ENCODE measurements at regions not wholly inside any gene's neighbourhood (a gene's known extent, or its start where the extent isn't known, plus 50 kb on each side); places are given as distances from the start of the nearest gene placed in this dataset.

DNA sequence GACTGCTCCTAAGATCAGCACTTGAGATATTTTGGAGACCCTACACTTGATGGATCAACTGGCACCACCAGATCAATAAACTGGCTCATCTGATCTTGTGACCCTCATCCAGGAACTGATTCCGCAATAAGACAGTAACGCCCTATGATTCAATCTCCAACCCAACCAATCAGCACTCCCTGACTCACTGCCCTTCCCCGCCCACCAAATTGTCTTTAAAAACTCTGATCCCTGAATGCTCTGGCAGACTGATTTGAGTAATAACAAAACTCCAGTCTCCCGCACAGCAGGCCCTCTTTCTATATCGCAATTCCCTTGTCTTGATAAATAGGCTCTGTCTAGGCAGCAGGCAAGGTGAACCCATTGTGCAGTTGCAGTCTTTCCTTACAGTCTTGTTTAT, 677.0 kb downstream of the LRRC70 start (continued):
- TF ChIP-seq, protein P1, sequence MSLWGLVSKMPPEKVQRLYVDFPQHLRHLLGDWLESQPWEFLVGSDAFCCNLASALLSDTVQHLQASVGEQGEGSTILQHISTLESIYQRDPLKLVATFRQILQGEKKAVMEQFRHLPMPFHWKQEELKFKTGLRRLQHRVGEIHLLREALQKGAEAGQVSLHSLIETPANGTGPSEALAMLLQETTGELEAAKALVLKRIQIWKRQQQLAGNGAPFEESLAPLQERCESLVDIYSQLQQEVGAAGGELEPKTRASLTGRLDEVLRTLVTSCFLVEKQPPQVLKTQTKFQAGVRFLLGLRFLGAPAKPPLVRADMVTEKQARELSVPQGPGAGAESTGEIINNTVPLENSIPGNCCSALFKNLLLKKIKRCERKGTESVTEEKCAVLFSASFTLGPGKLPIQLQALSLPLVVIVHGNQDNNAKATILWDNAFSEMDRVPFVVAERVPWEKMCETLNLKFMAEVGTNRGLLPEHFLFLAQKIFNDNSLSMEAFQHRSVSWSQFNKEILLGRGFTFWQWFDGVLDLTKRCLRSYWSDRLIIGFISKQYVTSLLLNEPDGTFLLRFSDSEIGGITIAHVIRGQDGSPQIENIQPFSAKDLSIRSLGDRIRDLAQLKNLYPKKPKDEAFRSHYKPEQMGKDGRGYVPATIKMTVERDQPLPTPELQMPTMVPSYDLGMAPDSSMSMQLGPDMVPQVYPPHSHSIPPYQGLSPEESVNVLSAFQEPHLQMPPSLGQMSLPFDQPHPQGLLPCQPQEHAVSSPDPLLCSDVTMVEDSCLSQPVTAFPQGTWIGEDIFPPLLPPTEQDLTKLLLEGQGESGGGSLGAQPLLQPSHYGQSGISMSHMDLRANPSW (CRISPR knock-in tag; conservative IDR thresholded peaks at IDR 0.05; ENCODE audit: low read depth): no peak
- TF ChIP-seq GRHL2 (CRISPR knock-in tag; IDR thresholded peaks at IDR 0.05; ENCODE audit: insufficient replicate concordance, severe bottlenecking) (no peak), ZNF138 (CRISPR knock-in tag; conservative IDR thresholded peaks at IDR 0.05) (no peak)

DNA sequence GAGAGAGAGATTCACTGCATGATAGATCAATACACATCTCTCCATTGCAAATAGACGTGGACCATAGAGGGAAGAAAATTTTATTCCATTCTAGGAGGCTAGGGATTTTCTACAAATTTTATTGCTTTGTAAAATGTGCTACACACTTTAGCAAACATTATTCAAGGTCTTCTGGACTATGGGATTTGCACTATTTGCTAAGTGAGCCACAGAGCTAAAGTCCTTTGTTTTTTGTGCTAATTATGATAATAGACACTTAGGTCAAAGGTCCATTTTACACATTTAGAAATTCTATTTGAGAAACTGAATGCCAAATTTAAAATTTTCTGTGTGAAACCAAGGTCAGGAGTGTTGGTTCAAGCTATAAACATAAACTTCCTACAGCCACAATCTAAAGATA, 672.3 kb downstream of the LRRC70 start:
- ATAC-seq (no peak), DNase-seq (ENCODE audit: low spot score) (no peak)
- Mint-ChIP-seq H3K4me3 (no peak overlapping the region), H3K27me3 (ENCODE audit: low read depth) (no peaks in the 10 kb centered on the region), H3K27ac (no peak overlapping the region), H3K9me3 (peaks cover 24% of the 10 kb centered on the region), H3K4me1 (peaks cover 31% of the 10 kb centered on the region), H3K36me3 (peaks cover 18% of the 10 kb centered on the region)
- POLR2A ChIA-PET: no interaction called here
- no peak for TF ChIP-seq TCF7 (CRISPR knock-in tag; IDR thresholded peaks at IDR 0.05; ENCODE audit: low read depth)
- TF ChIP-seq ETV6 (CRISPR knock-in tag; IDR thresholded peaks at IDR 0.05): no peak
- TF ChIP-seq ESRRA (CRISPR knock-in tag; IDR thresholded peaks at IDR 0.05; ENCODE audit: borderline replicate concordance): no peak
- TF ChIP-seq ZNF263 (CRISPR knock-in tag; IDR thresholded peaks at IDR 0.05; ENCODE audit: low read depth): no peak
- no peak for TF ChIP-seq ZNF423 (CRISPR knock-in tag; IDR thresholded peaks at IDR 0.05)
- TF ChIP-seq, protein P2, sequence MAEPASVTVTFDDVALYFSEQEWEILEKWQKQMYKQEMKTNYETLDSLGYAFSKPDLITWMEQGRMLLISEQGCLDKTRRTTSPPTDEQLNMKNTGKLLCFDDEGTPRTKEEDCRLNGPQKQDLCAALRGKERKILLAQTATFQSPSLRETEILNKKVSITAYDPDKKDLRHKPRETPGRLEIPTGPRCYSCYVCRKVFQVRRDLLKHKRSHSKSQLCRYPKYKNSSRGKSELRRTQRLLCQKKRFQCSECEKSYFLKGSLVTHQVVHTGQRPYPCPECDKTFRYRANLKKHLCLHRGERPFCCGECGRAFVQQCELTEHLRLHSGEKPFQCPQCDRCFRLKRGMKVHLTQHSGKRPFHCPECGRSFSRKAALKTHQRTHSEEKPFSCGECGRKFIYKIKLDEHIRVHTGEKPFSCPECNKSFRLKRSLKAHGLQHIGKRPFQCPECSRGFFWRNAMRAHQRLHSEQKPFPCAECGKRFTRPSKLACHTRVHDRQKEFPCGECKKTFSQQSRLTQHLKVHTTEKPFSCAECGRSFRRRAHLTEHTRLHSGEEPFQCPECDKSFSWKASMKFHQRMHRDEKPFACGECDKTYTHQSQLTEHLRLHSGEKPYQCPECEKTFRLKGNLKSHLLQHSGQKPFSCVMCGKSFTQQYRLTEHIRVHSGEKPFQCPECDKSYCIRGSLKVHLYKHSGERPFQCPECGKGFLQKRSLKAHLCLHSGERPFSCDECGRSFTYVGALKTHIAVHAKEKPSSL (CRISPR knock-in tag; conservative IDR thresholded peaks at IDR 0.05): no peak
- no peak for TF ChIP-seq SMAD4 (CRISPR knock-in tag; IDR thresholded peaks at IDR 0.05)
- TF ChIP-seq RELA (CRISPR knock-in tag; IDR thresholded peaks at IDR 0.05; ENCODE audit: borderline replicate concordance): no peak
- TF ChIP-seq, protein P3, sequence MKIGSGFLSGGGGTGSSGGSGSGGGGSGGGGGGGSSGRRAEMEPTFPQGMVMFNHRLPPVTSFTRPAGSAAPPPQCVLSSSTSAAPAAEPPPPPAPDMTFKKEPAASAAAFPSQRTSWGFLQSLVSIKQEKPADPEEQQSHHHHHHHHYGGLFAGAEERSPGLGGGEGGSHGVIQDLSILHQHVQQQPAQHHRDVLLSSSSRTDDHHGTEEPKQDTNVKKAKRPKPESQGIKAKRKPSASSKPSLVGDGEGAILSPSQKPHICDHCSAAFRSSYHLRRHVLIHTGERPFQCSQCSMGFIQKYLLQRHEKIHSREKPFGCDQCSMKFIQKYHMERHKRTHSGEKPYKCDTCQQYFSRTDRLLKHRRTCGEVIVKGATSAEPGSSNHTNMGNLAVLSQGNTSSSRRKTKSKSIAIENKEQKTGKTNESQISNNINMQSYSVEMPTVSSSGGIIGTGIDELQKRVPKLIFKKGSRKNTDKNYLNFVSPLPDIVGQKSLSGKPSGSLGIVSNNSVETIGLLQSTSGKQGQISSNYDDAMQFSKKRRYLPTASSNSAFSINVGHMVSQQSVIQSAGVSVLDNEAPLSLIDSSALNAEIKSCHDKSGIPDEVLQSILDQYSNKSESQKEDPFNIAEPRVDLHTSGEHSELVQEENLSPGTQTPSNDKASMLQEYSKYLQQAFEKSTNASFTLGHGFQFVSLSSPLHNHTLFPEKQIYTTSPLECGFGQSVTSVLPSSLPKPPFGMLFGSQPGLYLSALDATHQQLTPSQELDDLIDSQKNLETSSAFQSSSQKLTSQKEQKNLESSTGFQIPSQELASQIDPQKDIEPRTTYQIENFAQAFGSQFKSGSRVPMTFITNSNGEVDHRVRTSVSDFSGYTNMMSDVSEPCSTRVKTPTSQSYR (CRISPR knock-in tag; IDR thresholded peaks at IDR 0.05): no peak
- TF ChIP-seq ZNF416 (CRISPR knock-in tag; IDR thresholded peaks at IDR 0.05): no peak
- TF ChIP-seq TEAD4 (CRISPR knock-in tag; IDR thresholded peaks at IDR 0.05): no peak
- no peak for TF ChIP-seq JUN (CRISPR knock-in tag; IDR thresholded peaks at IDR 0.05)
- no peak for TF ChIP-seq NR2C2 (CRISPR knock-in tag; IDR thresholded peaks at IDR 0.05)
- TF ChIP-seq, protein P4, sequence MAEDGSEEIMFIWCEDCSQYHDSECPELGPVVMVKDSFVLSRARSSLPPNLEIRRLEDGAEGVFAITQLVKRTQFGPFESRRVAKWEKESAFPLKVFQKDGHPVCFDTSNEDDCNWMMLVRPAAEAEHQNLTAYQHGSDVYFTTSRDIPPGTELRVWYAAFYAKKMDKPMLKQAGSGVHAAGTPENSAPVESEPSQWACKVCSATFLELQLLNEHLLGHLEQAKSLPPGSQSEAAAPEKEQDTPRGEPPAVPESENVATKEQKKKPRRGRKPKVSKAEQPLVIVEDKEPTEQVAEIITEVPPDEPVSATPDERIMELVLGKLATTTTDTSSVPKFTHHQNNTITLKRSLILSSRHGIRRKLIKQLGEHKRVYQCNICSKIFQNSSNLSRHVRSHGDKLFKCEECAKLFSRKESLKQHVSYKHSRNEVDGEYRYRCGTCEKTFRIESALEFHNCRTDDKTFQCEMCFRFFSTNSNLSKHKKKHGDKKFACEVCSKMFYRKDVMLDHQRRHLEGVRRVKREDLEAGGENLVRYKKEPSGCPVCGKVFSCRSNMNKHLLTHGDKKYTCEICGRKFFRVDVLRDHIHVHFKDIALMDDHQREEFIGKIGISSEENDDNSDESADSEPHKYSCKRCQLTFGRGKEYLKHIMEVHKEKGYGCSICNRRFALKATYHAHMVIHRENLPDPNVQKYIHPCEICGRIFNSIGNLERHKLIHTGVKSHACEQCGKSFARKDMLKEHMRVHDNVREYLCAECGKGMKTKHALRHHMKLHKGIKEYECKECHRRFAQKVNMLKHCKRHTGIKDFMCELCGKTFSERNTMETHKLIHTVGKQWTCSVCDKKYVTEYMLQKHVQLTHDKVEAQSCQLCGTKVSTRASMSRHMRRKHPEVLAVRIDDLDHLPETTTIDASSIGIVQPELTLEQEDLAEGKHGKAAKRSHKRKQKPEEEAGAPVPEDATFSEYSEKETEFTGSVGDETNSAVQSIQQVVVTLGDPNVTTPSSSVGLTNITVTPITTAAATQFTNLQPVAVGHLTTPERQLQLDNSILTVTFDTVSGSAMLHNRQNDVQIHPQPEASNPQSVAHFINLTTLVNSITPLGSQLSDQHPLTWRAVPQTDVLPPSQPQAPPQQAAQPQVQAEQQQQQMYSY (CRISPR knock-in tag; IDR thresholded peaks at IDR 0.05): no peak
- CTCF ChIA-PET: no interaction called here
